ENCODE measurements at regions not wholly inside any gene's neighbourhood (a gene's known extent, or its start where the extent isn't known, plus 50 kb on each side); places are given as distances from the start of the nearest gene placed in this dataset.

DNA sequence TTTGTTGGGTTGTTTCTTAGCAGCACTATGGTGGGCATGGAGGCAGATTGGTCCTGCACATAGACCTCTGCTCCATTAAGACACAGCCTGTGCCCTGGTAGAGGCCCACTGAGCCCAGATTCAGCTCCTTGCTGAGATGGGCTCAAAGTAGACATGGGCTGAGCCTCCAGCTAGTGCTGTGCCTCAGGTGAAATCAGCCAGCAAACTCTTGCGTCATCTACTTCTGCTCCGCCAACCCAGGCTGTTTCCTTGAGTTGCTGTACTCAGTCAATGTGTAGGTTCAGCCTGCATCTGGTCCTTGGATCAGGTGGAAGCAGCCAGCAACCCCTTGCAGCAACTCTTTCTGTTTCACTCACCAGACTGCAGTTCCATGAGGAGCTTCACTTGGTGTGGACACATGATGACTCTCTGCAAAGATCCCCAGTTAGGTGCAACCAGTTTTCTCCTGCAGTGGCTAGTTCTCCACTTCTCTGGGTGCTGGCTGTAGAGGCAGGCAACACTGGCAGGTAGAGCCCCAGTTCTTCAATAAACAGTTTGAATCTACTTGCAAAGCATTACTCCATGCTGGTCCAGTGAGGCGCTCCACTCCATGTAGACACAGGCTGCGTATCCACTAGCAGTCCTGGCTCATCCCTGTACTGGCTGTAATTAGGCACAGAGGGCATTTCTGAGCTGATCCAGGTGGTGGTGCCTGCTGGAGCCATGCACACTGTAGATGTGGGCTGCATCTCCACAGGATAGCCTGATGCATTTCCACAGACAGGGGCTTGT lies 199.0 kb upstream of the MAMLD1 start:
- DNase-seq: no peak

DNA sequence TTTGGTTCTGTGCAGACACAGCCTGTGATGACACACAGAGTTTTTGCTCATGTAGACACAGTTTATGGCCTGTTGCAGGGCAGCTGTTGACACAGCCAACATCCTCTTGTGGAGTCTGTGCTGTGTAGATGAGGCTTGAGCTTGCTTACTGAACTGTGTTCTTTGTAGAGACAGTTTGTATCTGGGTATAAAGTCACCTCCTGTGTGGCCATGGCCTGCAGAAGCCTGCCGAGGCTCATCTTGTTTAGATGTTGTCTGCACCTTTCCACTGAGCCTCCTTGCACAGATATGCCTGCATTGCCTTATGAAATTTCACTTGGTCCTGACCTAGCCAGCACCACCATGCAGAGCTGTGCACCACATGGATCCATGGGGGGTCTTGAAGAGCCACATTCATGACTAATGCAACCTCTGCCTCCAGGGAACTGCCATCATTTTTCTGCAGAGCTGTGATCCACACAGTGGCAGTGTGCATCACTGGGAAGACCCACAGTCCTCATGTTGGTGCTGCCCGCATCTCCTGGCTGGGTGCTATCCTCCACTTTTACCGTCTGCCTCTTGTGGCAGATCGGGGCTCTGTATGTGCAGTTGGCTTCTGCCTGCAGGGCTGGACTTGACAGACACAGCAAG lies 198.0 kb upstream of the MAMLD1 start:
- no peak for DNase-seq

DNA sequence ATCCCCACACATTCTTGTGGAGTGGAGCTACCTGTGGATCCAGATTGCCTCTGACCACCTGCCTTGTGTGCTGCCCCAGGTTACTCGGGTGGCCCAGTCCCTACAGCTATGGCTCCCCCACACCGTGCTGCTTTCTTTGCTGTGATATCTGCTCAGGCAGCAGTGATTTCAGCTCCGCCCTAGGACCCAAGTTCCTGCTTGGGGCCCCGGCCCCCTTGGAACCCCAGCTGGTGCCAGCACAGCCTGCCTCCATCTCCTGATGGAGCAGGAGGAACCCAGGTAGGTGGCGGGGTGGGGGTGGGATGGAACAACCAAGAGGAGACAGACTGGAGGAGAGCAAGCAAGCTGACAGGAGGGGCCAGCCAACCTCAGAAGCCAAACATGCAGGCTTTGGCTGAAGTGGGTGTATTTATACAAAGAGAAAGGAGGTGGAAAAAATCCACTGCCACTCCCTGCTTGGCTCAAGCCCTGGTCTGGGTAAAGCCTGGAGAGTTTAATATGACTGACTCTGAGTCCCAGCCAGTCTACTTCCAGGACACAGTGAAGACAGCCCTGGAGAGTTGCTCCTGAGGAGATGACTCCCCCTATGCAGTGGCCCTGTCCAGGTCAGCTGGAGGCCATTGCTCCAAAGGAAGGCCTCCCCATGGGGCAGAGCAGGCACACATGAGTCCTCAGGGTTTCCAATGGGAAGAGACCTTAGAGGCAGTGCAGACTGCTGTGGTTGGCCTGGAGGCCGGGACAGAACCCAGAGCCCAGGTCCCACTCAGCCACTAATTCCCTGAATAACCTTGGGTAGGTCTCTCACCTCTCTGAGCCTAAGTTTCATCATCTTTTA lies 197.1 kb upstream of the MAMLD1 start:
- DNase-seq: no peak

DNA sequence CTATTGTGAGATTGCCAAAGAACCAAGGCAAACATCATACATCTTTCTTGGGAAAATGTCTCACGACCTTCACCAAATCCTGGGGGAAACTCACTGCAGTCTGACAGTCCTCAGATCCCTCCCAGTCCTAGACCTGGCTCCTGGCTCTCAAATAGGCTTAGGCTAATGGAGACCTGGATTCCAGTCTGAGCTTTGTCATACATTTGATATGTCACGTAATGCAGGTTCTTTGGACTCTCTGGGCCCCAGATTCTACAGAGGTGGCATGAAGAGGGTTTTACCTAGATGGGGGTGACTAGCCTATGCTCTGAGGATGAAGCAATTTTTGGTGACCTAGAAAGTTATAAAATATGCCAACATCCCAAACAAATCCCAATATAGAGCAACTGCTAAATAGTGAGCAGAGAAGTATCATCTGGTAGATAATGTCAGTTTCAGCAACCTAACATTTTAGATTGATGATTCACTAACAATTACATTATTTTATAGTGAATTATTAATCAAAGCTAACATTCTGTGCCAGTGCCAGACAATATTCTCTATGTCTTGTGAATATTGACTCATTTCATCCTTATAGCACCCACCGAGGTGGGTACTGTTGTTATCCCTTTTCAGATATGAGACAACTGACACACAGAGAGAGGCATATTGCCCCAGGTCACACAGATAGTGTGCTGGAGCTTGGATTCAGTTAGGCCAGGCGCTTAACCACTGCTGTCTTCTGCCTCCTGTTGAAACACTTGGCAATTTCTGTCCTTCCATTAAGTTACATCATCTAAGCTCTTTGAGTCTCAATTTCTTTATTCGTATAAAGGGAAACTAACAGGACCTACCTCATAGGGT lies 195.4 kb upstream of the MAMLD1 start:
- no peak for DNase-seq

DNA sequence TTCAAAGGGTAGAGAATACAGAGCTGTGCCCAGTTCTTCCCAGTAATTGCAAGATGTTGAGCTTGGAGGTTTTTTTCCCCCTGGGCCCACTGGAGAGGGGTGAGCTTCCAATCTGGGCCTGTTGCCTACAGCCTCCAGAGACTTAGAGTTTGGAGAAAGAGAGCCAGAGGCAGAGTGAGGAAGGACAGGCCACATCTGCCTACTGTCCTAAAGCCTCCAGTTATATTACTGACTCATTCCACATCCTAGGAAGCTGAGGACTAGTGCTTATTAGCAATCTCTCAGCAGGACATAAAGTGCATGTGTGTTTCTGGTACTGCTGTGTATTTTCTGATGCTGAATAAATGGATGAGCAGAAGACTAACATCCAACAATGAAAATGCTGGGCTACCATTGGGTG lies 181.0 kb upstream of the MAMLD1 start:
- DNase-seq: no peak

DNA sequence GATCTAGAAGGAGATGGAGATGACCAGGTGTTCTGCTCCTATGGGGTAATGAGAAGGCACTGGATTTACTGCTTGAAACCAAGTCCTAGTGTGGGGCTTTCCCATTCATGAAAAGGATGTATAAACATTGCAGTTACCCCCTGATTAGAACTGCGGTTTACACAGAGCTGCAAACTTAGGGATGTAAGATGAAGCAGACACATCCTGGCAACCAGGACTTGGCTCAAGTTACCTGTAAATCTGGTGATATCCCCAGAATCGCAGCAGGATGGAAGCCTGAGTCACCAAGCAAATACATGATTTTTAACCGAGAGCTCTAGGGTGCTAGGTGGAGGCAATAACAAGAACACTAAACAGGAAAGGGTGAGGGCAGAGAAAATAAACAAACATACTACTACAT lies 178.6 kb upstream of the MAMLD1 start:
- no peak for DNase-seq

DNA sequence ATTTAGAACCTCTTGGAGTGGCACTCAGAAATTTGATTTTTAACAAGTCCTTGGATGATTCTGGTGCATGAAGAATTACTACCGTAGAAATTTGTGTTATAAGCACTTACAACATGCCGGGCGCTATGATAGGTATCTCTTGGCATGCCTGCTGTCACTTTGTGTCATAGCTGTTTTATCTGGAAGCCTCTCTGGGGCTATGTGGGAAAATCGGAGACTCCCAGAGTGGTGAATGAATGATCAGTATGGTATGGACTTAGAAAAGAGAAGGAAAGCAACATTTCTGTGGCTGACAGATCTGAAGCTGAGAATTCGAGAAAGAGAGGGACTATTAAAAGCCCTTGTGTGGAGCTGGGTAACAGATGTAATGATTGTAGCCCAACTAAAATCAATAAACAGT lies 177.4 kb upstream of the MAMLD1 start:
- no peak for DNase-seq

DNA sequence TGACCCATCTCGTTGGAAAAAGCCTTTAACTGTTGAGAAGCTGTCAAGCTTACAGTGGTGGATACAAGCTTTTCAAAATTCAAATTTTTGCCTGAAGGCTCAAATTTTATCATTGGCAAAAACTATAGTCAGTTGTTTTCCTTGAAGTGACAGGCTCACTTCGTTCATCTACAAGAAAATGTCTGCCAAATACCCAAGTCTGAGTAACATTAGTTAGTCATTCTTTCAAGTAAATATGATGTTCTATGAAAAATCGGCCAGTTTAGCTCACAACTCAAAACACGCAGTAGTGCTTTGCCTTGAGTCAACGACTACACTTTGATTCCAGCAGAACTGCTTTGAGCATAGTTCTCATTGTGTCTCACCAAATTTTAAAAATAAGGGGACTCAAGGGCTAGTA lies 170.3 kb upstream of the MAMLD1 start:
- DNase-seq: no peak

DNA sequence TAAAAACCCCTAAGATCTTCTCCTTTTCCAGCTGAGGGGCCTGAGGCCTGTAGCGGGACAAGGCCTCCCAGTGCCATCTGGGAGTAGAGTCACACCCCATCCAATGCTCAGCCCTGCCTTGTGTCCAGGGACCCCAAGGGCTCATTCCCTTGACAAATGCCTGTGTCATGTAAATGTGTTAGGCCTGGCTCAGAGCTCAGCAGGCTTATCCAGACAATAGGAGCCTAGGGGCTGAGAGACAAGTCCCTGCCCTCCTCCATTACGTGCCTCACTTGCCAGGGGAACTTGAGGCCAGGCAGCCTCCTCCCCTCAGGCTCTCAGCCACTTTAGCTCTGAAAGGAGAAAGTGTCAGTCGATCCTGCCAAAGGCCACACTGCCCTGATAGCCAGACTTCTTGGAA lies 166.8 kb upstream of the MAMLD1 start:
- DNase-seq: no peak

DNA sequence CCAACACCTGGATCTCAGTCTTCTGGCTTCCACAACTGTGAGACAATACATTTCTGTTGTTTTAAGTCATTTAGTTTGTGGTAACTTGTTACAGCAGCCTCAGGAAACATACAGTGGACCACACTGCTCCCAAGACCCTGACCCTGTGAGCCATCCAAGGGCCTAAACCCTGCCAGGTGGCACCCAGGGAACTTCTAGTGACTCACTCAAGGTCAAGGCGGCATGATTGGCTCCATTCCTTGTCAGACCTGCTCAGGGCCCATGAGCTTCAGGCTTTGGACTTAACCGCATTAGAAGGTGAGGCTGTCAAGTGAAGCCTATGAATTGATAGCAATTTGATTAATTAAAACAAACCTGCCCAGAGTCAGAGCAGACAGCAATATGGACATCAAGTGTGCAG lies 165.7 kb upstream of the MAMLD1 start:
- DNase-seq: no peak

DNA sequence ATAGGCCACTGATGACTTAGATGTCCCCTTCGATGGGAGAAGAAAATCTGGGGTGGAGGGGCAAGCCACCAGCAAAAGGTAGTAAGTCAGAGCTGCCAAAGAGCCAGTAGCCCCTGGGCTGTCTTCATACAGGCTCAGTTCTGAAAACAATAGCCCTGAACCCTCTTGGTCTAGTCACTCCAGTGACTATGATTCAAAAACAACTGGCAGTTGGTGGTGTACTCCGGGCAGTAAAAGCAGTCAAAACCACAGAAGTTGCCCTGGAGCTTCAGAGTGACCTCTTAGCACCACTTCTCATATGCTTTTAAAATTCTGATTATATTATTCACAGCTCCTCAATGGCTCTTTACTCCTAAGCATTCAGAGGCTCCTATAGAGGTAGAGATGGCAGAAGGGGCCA lies 164.3 kb upstream of the MAMLD1 start:
- no peak for DNase-seq

DNA sequence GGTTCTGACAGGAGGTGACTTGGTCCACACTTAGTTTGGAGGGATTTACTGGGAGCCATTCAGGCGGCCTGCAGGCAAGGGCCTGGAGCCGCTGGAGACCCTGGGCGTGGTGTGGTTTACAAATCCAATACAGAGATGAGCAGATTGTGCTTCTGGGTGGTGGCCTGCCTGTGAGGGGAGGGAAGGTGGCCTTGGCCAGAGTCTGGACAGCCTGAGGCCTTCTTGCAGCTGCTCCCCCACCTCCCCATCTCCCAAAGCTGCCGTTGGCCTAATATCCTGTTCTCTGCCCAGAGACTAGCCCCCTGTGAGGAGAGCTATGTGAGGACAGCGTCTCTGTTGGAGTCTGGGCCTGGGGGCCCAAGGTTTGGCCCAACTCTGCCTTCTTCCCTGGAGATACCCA lies 163.9 kb upstream of the MAMLD1 start:
- DNase-seq: no peak

DNA sequence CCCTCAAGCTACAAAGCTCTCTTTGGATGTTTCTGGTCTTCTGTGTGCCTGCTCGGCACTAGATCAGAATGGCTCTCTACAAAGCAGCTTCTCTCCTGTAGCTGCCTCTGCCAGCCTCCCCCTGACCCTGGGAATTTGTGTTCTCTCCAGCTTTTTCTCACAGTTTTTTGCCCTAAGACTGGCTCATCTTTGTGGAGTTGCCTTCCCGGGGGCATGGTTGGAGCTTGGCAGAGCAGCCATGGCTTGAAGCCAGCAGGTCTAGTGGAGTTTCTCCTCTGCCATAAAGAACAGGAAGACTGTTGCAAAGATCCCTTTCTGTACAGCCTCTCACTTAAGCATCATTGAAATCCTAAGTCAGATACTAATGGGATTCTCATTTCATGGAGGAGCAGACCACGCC lies 163.3 kb upstream of the MAMLD1 start:
- peak in 1 of 51 donors; percentile 2 for DNase-seq

DNA sequence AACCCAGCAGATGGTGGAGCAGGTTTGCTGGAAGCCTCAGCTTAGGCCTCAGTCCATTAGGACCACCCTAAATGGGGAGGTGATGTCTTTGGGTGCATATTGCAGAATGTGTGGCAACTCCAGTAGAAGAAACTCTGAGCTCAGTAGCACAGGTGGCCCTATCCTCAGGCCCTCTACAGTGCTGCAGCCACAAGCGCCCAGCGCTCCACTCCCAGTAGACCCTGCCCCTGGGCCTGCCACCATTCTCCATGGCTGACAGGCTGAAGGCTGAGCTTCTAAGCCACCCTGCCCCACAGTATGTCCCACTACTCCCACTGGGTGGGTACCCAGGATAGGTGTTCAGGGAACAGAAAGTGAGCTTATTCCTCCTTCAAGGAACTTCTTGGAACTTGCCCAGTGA lies 162.8 kb upstream of the MAMLD1 start:
- DNase-seq: no peak

DNA sequence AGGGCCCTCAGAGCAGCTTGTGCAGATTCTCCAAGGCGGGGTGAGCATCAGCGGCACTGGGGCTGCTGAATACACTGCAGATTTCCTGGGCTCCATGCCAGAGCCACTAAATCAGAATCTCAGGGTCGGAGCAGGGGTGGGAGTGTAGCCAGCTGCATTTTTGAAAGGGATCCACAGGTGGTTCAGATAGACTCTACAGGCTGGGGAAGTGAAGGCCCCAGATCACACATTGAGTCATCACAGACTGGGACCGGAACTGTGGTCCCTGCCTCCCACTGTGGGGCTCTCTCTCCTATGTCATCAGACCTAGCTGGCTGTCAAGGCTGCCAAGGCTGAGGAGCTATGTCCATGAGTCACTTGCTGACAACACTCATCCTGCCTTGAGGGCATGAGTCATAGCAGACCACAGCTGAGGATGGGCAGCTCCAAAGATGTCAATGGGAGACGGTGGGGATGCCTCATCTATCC lies 162.3 kb upstream of the MAMLD1 start:
- DNase-seq: peak in 8 of 51 donors; percentile 2 to 52 (median 6)

DNA sequence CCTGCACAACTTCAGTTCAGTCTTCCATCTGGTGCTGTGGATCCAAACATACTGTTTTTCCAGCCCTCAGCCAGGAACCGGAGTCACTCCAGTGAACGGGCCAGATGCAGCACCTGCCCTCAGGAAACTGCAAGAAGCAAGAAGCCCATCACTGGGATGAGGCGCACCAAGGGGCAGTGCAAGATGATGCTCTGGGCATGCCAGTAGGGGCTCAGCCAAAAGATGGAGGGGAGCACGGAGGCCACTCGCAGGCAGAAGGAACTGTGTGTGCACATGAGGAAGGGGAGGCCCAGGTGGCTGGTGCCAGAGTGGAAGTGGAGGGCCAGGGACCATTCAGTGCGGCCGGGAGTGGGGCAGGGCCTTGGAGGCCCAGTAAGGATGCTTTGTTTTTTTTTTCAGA lies 161.7 kb upstream of the MAMLD1 start:
- no peak for DNase-seq

DNA sequence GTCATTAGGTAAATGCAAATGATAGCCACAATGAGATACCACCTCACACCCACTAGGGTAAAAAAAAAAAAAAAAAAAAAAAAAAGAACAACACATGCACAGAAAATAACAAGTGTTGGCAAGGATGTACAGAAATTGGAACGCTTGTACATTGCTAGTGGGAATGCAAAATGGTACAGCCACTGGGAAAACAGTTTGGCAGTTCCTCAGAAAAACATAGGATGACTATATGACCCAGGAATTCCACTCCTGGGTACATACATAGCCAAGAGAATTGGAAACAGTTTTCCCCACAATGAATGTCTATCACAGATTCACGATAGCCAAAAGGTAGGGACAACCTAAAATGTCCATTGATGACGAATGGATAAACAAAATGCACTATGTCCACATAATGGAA lies 161.3 kb upstream of the MAMLD1 start:
- no peak for DNase-seq

DNA sequence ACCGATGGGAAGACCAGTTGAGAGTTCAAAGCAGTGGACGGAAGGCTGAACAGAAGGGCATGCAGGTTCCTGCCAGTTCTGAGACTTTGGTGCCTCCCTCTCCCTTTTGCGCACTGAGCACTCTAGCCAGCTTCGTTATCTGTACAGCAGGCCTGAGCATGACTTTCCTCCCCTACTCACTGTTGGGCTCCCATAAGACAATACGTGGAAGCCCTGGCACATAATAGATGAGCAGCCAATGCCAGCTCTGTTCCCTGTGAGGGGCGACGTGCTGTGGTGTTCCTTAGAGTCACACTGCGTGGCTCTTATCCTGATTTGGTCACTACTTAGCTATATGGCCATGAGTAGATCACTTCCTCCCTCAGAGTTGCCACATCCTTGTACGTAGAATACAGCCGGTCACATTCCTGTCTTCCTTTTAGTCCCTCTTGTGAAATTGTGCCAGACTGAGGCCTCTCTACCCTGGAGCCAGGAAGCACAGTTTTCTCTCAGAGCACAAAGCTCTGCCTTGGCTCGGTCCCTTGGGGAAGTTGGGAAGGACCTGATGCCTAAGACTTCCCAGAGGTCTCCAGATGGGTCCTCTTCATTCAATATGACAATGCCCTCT lies 160.4 kb upstream of the MAMLD1 start:
- peak in 2 of 51 donors; percentile 0 to 1 for DNase-seq

DNA sequence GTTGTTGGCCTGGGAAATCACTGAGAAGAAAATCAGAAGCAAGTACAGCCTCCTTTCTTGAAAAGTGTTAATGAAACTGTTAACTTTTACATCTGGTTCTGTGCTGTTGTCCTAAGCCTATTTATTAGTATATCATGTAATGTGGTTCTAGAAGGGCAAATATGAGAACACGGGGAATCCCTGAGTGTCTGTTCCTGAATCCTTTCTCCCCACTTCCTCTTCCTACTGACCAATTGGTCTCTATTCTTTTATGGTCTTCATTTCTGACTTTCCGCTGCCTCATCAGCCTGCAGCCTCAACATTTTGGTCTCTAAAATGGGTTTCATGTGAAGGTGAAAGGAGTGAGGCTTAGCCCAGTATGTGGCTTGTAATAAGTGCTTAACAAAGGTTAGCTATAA lies 159.9 kb upstream of the MAMLD1 start:
- DNase-seq: no peak

DNA sequence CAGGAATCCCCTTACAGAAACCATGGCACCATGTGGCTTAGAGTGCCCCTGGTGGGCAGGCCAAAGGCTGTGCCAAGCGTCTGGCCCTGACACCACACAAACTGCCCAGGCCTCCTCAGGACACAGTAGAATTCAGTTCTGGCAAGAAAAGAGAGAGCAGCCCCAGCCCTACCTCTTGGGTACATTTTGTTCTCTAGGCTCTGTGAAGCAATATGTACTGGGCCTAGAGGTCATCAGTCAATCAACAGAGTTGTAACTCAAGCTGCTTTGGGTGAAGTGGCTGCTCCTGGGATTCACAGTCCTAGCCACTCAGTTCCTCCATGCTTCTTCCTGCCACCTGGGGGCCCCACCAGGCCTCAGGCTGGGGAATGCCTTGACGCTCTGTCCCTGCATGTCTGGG lies 158.1 kb upstream of the MAMLD1 start:
- DNase-seq: no peak

DNA sequence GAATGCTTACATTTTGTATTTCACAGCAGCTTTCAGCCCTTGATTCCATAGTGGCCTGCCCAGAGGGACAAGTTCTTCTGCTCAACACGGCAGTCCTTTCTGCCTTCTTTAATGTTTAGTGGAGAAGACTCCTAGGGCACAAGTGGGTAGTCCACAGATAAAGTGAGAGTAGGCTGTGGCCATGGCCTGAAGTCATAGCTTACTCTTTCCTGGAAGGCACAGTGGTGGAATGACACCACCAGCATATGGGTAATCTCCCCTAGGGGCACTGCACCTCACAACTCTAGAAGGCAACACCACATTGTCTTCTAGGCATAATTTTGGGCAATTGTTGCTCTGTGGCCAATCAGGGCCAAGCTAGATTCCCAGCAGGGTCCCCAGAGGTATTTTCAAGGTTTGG lies 155.4 kb upstream of the MAMLD1 start:
- DNase-seq: no peak
